ENCODE measurements at regions not wholly inside any gene's neighbourhood (a gene's known extent, or its start where the extent isn't known, plus 50 kb on each side); places are given as distances from the start of the nearest gene placed in this dataset.

DNA sequence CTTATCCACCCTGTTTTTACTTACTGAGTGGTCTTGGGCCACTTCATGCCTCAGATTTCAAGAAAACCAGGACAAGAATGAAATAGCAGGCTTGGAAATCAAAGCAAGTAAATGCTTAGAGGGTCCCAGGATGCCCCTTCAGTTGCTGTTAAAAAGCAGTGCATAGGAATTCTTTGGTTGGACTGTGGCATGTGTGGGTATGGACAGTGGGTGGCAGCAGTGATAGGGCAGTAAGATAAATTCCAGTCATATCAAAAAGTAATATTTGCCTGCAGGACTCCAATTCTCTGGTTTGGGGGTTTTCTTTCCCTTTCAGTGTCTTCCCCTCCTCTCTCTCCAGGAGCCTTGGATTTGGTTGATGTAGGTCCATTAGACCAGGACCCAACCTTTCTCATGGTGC, 306.7 kb upstream of the CLINT1 start:
- no peak overlapping the region for H2AFZ ChIP-seq (ENCODE audit: low read length)
- H4K20me1 ChIP-seq (ENCODE audit: low read length) = no peaks in the 10 kb centered on the region
- no peak overlapping the region for H3K4me3 ChIP-seq (ENCODE audit: low read length)
- intact Hi-C loops (cut with micrococcal nuclease) = no loop called here
- H3K9me2 ChIP-seq (replicated peaks; ENCODE audit: low read length) = no peaks in the 10 kb centered on the region
- H3K9ac ChIP-seq (ENCODE audit: low read length) = no peak overlapping the region
- no peaks in the 10 kb centered on the region for H3K79me2 ChIP-seq (ENCODE audit: low read length)
- TF ChIP-seq, protein P1, sequence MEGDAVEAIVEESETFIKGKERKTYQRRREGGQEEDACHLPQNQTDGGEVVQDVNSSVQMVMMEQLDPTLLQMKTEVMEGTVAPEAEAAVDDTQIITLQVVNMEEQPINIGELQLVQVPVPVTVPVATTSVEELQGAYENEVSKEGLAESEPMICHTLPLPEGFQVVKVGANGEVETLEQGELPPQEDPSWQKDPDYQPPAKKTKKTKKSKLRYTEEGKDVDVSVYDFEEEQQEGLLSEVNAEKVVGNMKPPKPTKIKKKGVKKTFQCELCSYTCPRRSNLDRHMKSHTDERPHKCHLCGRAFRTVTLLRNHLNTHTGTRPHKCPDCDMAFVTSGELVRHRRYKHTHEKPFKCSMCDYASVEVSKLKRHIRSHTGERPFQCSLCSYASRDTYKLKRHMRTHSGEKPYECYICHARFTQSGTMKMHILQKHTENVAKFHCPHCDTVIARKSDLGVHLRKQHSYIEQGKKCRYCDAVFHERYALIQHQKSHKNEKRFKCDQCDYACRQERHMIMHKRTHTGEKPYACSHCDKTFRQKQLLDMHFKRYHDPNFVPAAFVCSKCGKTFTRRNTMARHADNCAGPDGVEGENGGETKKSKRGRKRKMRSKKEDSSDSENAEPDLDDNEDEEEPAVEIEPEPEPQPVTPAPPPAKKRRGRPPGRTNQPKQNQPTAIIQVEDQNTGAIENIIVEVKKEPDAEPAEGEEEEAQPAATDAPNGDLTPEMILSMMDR (conservative IDR thresholded peaks at IDR 0.05; ENCODE audit: low read depth, low read length) = peak; percentile 47
- no peak for TF ChIP-seq EZH2phosphoT487 (IDR thresholded peaks at IDR 0.05; ENCODE audit: borderline replicate concordance, low read length)
- TF ChIP-seq EZH2 (IDR thresholded peaks at IDR 0.05; ENCODE audit: low read length, unreplicated experiment) = no peak
- H3K9me3 ChIP-seq (ENCODE audit: low read length) = no peaks in the 10 kb centered on the region
- POLR2A ChIA-PET (ENCODE audit: unreplicated experiment) = no interaction called here
- DNase-seq (no peak), ATAC-seq (no peak)
- no peaks in the 10 kb centered on the region for H3F3A ChIP-seq (ENCODE audit: low read length, unreplicated experiment)
- peaks cover 54% of the 10 kb centered on the region for H3K27me3 ChIP-seq (ENCODE audit: low read length)
- no peak overlapping the region for H3K4me2 ChIP-seq (ENCODE audit: low read length)
- CTCF ChIA-PET = no interaction called here
- H3K4me1 ChIP-seq (ENCODE audit: insufficient read depth, low read length) = peaks cover 4% of the 10 kb centered on the region; the same call in 1 of the 2 replicates
- no peak overlapping the region for H3K27ac ChIP-seq (ENCODE audit: low read length)
- no peaks in the 10 kb centered on the region for H3K36me3 ChIP-seq (ENCODE audit: low read depth, low read length)
- BruUV-seq (replicated peaks) = no TSS peak

DNA sequence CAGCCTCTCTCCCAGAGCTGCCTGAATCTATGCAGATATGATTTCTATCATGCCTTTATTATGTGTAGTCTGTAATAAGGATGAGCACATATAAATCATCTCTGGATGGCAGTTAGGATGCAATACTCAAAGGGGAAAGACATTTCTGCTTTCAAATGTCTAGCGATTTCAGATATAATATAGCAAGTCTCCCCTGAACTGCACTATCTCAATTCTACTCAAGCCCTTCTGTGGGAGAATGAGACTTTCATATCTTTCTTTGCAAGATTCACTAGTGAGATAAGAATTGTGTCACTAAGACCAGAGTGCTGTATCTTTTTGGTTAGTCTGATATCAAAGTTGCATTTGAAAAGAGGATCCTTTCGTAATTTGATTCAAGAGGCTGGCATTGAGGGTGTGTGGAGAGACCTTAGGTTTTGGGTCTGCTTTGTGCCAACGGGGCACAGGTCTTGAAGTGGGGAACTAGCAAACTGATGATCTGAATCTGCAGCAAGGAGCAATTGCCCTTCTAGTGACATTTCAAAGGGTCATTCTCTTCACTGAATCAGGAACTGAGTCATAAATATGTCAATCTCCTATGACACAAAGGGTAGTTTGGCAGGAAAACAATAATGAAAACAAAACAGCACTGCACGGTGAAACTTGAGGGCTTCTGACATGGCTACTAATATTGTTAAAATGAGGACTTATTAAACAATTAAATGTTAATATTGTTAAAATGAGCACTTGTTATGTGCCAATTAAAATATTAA, 305.5 kb upstream of the CLINT1 start:
- Histone ChIP-seq H4K20me1 (ENCODE audit: low read length) (no peaks in the 10 kb centered on the region), H3K79me2 (ENCODE audit: low read length) (no peaks in the 10 kb centered on the region), H3K27me3 (ENCODE audit: low read length) (peaks cover 60% of the 10 kb centered on the region), H3K4me3 (ENCODE audit: low read length) (no peak overlapping the region), H3F3A (ENCODE audit: low read length, unreplicated experiment) (no peaks in the 10 kb centered on the region), H3K36me3 (ENCODE audit: low read depth, low read length) (no peaks in the 10 kb centered on the region), H3K4me1 (ENCODE audit: insufficient read depth, low read length) (peaks cover 4% of the 10 kb centered on the region; the same call in 1 of the 2 replicates), H3K9me2 (replicated peaks; ENCODE audit: low read length) (no peaks in the 10 kb centered on the region), H3K9ac (ENCODE audit: low read length) (no peak overlapping the region), H3K27ac (ENCODE audit: low read length) (no peak overlapping the region), H3K4me2 (ENCODE audit: low read length) (0 out of 2 replicates have a peak overlapping the region, but pooled peaks have one; percentile 0), H2AFZ (ENCODE audit: low read length) (no peak overlapping the region), H3K9me3 (ENCODE audit: low read length) (no peaks in the 10 kb centered on the region)
- DNase-seq = peak; percentile 65
- ChIA-PET CTCF (no interaction called here), POLR2A (ENCODE audit: unreplicated experiment) (no interaction called here)
- TF ChIP-seq EZH2 (IDR thresholded peaks at IDR 0.05; ENCODE audit: low read length, unreplicated experiment) (no peak), EZH2phosphoT487 (IDR thresholded peaks at IDR 0.05; ENCODE audit: borderline replicate concordance, low read length) (no peak)
- TF ChIP-seq, protein P1 (conservative IDR thresholded peaks at IDR 0.05; ENCODE audit: low read depth, low read length) = no peak
- intact Hi-C loops (cut with micrococcal nuclease) = no loop called here
- peak; percentile 31 for ATAC-seq
- no TSS peak for BruUV-seq (replicated peaks)

Measured in PC-3 (cell line).